H4 (cell line): ENCODE measurements at regions not wholly inside any gene's neighbourhood (a gene's known extent, or its start where the extent isn't known, plus 50 kb on each side); places are given as distances from the start of the nearest gene placed in this dataset.

Experiments
- DNase-seq: peaks from one replicate; pipeline ENCODE4 v3.0.0-alpha.2; 2015; ENCODE audit warnings: low spot score

GRCh38 chr18:10033016-10033399 is 119.2 kb downstream of the VAPA start:
- no peak for DNase-seq

GRCh38 chr18:10035281-10035991 is 121.6 kb downstream of the VAPA start:
- DNase-seq = no peak

- no peak for DNase-seq
Measured at GRCh38 chr18:10036479-10036878, 122.7 kb downstream of the VAPA start.

- no peak for DNase-seq
Measured at GRCh38 chr18:10037181-10037580, 123.4 kb downstream of the VAPA start.

- DNase-seq = no peak
Measured at GRCh38 chr18:10038268-10038667, 124.5 kb downstream of the VAPA start.

GRCh38 chr18:10040287-10041011 is 126.6 kb downstream of the VAPA start:
- DNase-seq = peak; percentile 21

GRCh38 chr18:10041180-10041579 is 127.4 kb downstream of the VAPA start:
- DNase-seq = peak; percentile 21

- no peak for DNase-seq
Measured at GRCh38 chr18:10042492-10042891, 128.7 kb downstream of the VAPA start.

- DNase-seq = no peak
Measured at GRCh38 chr18:10044054-10044453, 130.2 kb downstream of the VAPA start.

GRCh38 chr18:10045296-10045891 is 131.6 kb downstream of the VAPA start:
- no peak for DNase-seq

- no peak for DNase-seq
Measured at GRCh38 chr18:10046178-10046807, 132.5 kb downstream of the VAPA start.

- DNase-seq = peak; percentile 53
Measured at GRCh38 chr18:10047237-10047636, 133.4 kb downstream of the VAPA start.

- DNase-seq = no peak
Measured at GRCh38 chr18:10049747-10050146, 135.9 kb downstream of the VAPA start.

GRCh38 chr18:10050956-10051355 is 137.1 kb downstream of the VAPA start:
- no peak for DNase-seq

- peak; percentile 64 for DNase-seq
Measured at GRCh38 chr18:10051877-10052631, 138.2 kb downstream of the VAPA start.

- no peak for DNase-seq
Measured at GRCh38 chr18:10052871-10053270, 139.1 kb downstream of the VAPA start.

GRCh38 chr18:10053861-10054260 is 140.0 kb downstream of the VAPA start:
- DNase-seq = no peak

- DNase-seq = no peak
Measured at GRCh38 chr18:10054366-10054765, 140.6 kb downstream of the VAPA start.

GRCh38 chr18:10055125-10055750 is 141.4 kb downstream of the VAPA start:
- DNase-seq = no peak

- DNase-seq = no peak
Measured at GRCh38 chr18:10056506-10056905, 142.7 kb downstream of the VAPA start.

GRCh38 chr18:10057401-10057893 is 143.6 kb downstream of the VAPA start:
- peak; percentile 49 for DNase-seq
